NOMO-1 treated with DMSO at 0.1 percent for 48 hours (cell line): ENCODE measurements at regions not wholly inside any gene's neighbourhood (a gene's known extent, or its start where the extent isn't known, plus 50 kb on each side); places are given as distances from the start of the nearest gene placed in this dataset.

Experiments used
- DNase-seq: peaks from one replicate; lab custom pipeline; 2025; ENCODE audit not compliant: unreplicated experiment; lab: John Stamatoyannopoulos, UW

GRCh38 chr17:12429116-12429515 is 236.6 kb upstream of the MYOCD start:
- no peak for DNase-seq

GRCh38 chr17:12431188-12431587 is 234.5 kb upstream of the MYOCD start:
- no peak for DNase-seq

GRCh38 chr17:12438212-12438611 is 227.5 kb upstream of the MYOCD start:
- no peak for DNase-seq

- DNase-seq, result no peak
These were observed 226.7 kb upstream of the MYOCD start for GRCh38 chr17:12438813-12439586.

GRCh38 chr17:12445331-12445730 is 220.4 kb upstream of the MYOCD start:
- DNase-seq, result no peak

- no peak for DNase-seq
These were observed 208.2 kb upstream of the MYOCD start for GRCh38 chr17:12457493-12457892.

- no peak for DNase-seq
These were observed 206.0 kb upstream of the MYOCD start for GRCh38 chr17:12459736-12460135.

GRCh38 chr17:12463102-12463501 is 202.6 kb upstream of the MYOCD start:
- DNase-seq, result no peak

GRCh38 chr17:12472252-12473173 is 193.2 kb upstream of the MYOCD start:
- no peak for DNase-seq

- DNase-seq, result no peak
These were observed 187.4 kb upstream of the MYOCD start for GRCh38 chr17:12478311-12478710.

GRCh38 chr17:12485361-12485906 is 180.3 kb upstream of the MYOCD start:
- no peak for DNase-seq

- DNase-seq, result no peak
These were observed 176.4 kb upstream of the MYOCD start for GRCh38 chr17:12489325-12489724.

- DNase-seq, result no peak
These were observed 173.2 kb upstream of the MYOCD start for GRCh38 chr17:12492450-12492849.

- no peak for DNase-seq
These were observed 159.8 kb upstream of the MYOCD start for GRCh38 chr17:12505866-12506265.

GRCh38 chr17:12507026-12507595 is 158.6 kb upstream of the MYOCD start:
- no peak for DNase-seq

- no peak for DNase-seq
These were observed 155.9 kb upstream of the MYOCD start for GRCh38 chr17:12509801-12510200.

GRCh38 chr17:12510535-12510934 is 155.2 kb upstream of the MYOCD start:
- no peak for DNase-seq

GRCh38 chr17:12512694-12513355 is 152.9 kb upstream of the MYOCD start:
- DNase-seq, result no peak

GRCh38 chr17:12514596-12514995 is 151.1 kb upstream of the MYOCD start:
- DNase-seq, result no peak

- DNase-seq, result no peak
These were observed 145.6 kb upstream of the MYOCD start for GRCh38 chr17:12519956-12520594.
